ENCODE measurements at regions not wholly inside any gene's neighbourhood (a gene's known extent, or its start where the extent isn't known, plus 50 kb on each side); places are given as distances from the start of the nearest gene placed in this dataset.

DNA sequence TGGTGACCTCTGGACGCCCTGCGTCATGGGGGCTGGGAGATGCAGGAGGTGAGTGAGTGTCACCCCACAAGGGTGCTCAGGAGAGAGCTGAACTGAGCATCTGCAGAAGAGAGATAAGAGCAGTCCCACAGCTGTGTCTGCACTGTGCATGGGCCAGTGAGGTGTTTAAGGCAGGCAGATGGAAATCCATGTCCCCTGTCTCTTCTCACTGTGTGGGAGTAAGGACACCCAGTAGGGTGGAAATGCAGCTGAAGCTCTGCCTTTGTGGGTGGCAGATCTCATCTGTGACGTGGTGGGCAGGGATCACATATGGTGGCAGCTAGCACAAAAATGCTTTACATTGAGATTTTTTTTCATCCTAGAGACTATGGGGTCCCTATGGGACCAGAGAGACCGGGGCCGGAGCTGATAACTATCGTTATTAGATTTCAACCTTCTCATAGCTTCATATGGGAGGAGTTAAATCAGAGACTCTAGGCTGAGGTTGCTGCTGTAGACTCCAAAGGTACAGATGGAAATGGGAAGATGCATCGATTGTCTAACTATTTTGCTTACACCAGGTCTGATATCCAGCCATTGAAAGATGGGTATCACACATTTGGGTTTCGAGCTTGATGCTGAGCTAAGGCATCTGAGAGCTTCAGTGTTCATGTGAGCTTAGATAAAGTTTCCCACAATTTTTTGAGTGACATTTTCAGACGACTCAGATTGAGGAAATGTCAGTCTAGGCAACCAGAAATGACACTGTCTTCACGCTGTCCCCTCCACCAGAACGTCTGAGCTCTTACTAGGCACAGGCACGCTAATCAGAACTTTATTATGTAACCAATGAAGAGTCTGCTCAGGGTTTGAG is 65.3 kb upstream of the PSEN2 start:
- H3K79me2 ChIP-seq (ENCODE audit: insufficient read depth, low read depth, low read length), result no peaks in the 10 kb centered on the region
- no peak overlapping the region for H3K4me2 ChIP-seq (ENCODE audit: low read length)
- H3K9me3 ChIP-seq (ENCODE audit: low read length), result no peaks in the 10 kb centered on the region
- H4K20me1 ChIP-seq (ENCODE audit: insufficient read depth, low read length), result no peaks in the 10 kb centered on the region
- no peaks in the 10 kb centered on the region for H3K36me3 ChIP-seq (ENCODE audit: insufficient read depth, low read length)
- no TSS peak for BruUV-seq (replicated peaks)
- TF ChIP-seq EZH2phosphoT487 (IDR thresholded peaks at IDR 0.05; ENCODE audit: borderline replicate concordance, low read depth, low read length), result no peak
- TF ChIP-seq, protein P1, sequence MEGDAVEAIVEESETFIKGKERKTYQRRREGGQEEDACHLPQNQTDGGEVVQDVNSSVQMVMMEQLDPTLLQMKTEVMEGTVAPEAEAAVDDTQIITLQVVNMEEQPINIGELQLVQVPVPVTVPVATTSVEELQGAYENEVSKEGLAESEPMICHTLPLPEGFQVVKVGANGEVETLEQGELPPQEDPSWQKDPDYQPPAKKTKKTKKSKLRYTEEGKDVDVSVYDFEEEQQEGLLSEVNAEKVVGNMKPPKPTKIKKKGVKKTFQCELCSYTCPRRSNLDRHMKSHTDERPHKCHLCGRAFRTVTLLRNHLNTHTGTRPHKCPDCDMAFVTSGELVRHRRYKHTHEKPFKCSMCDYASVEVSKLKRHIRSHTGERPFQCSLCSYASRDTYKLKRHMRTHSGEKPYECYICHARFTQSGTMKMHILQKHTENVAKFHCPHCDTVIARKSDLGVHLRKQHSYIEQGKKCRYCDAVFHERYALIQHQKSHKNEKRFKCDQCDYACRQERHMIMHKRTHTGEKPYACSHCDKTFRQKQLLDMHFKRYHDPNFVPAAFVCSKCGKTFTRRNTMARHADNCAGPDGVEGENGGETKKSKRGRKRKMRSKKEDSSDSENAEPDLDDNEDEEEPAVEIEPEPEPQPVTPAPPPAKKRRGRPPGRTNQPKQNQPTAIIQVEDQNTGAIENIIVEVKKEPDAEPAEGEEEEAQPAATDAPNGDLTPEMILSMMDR (conservative IDR thresholded peaks at IDR 0.05; ENCODE audit: low read length), result no peak
- no peaks in the 10 kb centered on the region for H3K9me2 ChIP-seq (ENCODE audit: insufficient read depth, low read length)
- peaks cover 5% of the 10 kb centered on the region for H3K4me1 ChIP-seq (ENCODE audit: insufficient read depth, low read length, poor library complexity, severe bottlenecking)
- DNase-seq (ENCODE audit: low spot score), result no peak
- intact Hi-C loops (cut with micrococcal nuclease; ENCODE audit: unreplicated experiment), result no loop called here
- ChIA-PET POLR2A (interaction anchor here (0.6 to 1.4 kb wide), 6 partner anchors 11 to 37 kb away, joined by 3 to 7 read pairs (median 3); no protein-coding TSS in a partner anchor), CTCF (ENCODE audit: unreplicated experiment) (no interaction called here)
- no peak overlapping the region for H3K27ac ChIP-seq (ENCODE audit: low read depth, low read length, poor library complexity, severe bottlenecking)
- H2AFZ ChIP-seq (ENCODE audit: low read length), result no peak overlapping the region
- no peak overlapping the region for H3K4me3 ChIP-seq (ENCODE audit: low read depth, low read length, poor library complexity, severe bottlenecking)

DNA sequence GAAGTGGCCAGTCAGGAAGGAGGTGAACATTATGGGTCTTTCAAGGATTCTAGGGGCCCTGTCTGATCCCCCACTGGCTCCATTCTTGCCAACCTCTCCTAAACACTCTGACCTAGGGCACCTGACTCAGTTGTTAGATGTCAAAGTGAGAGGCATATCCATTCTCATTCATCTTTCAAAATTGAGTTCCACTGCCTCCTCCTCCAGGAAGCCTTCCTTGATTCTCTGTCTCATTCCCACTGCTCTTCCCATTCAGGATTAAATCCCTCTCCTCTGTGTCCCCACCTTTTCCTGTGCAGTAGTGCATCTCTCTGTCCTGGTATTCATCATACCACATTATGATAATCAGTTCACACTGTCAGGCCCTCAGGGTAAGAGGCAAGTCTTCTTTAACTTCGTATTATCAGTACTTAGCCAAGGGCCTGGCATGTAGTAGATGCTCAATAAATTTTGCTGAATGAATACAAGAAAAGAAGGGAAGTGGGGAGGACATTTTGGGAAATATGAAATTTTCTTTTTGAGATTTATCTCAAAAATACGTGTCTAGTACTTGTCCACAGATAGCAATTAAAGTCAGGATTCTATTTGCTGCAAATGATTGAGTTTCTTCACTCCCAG is 61.8 kb upstream of the ITPKB start:
- H3K27ac ChIP-seq (ENCODE audit: low read depth, low read length, poor library complexity, severe bottlenecking), result no peak overlapping the region

More for the DNA sequence above, 61.8 kb upstream of the ITPKB start:
- H2AFZ ChIP-seq (ENCODE audit: low read length), result no peak overlapping the region
- no peak for TF ChIP-seq EZH2phosphoT487 (IDR thresholded peaks at IDR 0.05; ENCODE audit: borderline replicate concordance, low read depth, low read length)
- TF ChIP-seq, protein P1 (conservative IDR thresholded peaks at IDR 0.05; ENCODE audit: low read length), result no peak
- H3K4me2 ChIP-seq (ENCODE audit: low read length), result no peak overlapping the region
- DNase-seq (ENCODE audit: low spot score), result no peak
- H3K9me3 ChIP-seq (ENCODE audit: low read length), result no peaks in the 10 kb centered on the region
- no peaks in the 10 kb centered on the region for H4K20me1 ChIP-seq (ENCODE audit: insufficient read depth, low read length)
- no peaks in the 10 kb centered on the region for H3K9me2 ChIP-seq (ENCODE audit: insufficient read depth, low read length)
- no TSS peak for BruUV-seq (replicated peaks)
- ChIA-PET CTCF (ENCODE audit: unreplicated experiment) (no interaction called here), POLR2A (interaction anchor here (0.7 to 1.0 kb wide), 4 partner anchors 8 to 49 kb away, joined by 3 to 4 read pairs (median 3); no protein-coding TSS in a partner anchor)
- H3K4me1 ChIP-seq (ENCODE audit: insufficient read depth, low read length, poor library complexity, severe bottlenecking), result peaks cover 13% of the 10 kb centered on the region
- H3K4me3 ChIP-seq (ENCODE audit: low read depth, low read length, poor library complexity, severe bottlenecking), result no peak overlapping the region
- intact Hi-C loops (cut with micrococcal nuclease; ENCODE audit: unreplicated experiment), result no loop called here
- H3K79me2 ChIP-seq (ENCODE audit: insufficient read depth, low read depth, low read length), result no peaks in the 10 kb centered on the region
- H3K36me3 ChIP-seq (ENCODE audit: insufficient read depth, low read length), result no peaks in the 10 kb centered on the region

All from OCI-LY7 (cell line).